ENCODE measurements at regions not wholly inside any gene's neighbourhood (a gene's known extent, or its start where the extent isn't known, plus 50 kb on each side); places are given as distances from the start of the nearest gene placed in this dataset.
"Not testable (repeated sequence)": the region's sequence is repeated elsewhere in the genome, so short reads cannot be mapped to it uniquely, and the experiment has no call there.

- in situ Hi-C loops (cut with MboI; ENCODE audit: low pct_unique_long_range_greater_than_20kb, low sequenced_read_pairs), result no loop called here
Observed at GRCh38 chr21:18666725-18667124, 263.1 kb upstream of the TMPRSS15 start.

GRCh38 chr21:18673789-18674188 lies 270.2 kb upstream of the TMPRSS15 start:
- DNase-seq, result no peak
- in situ Hi-C loops (cut with MboI; ENCODE audit: low pct_unique_long_range_greater_than_20kb, low sequenced_read_pairs), result no loop called here

More at GRCh38 chr21:18666725-18667124, 263.1 kb upstream of the TMPRSS15 start:
- no peak for DNase-seq

- no peak for DNase-seq
- in situ Hi-C loops (cut with MboI; ENCODE audit: low pct_unique_long_range_greater_than_20kb, low sequenced_read_pairs), result no loop called here
Observed at GRCh38 chr21:18677632-18678031, 274.0 kb upstream of the TMPRSS15 start.

- in situ Hi-C loops (cut with MboI; ENCODE audit: low pct_unique_long_range_greater_than_20kb, low sequenced_read_pairs), result no loop called here
- no peak for DNase-seq
Observed at GRCh38 chr21:18705971-18706370, 302.4 kb upstream of the TMPRSS15 start.

GRCh38 chr21:18711662-18712061 lies 308.1 kb upstream of the TMPRSS15 start:
- in situ Hi-C loops (cut with MboI; ENCODE audit: low pct_unique_long_range_greater_than_20kb, low sequenced_read_pairs), result no loop called here
- DNase-seq, result no peak

GRCh38 chr21:18715606-18716005 lies 312.0 kb upstream of the TMPRSS15 start:
- no peak for DNase-seq
- in situ Hi-C loops (cut with MboI; ENCODE audit: low pct_unique_long_range_greater_than_20kb, low sequenced_read_pairs), result no loop called here

- DNase-seq, result no peak
- in situ Hi-C loops (cut with MboI; ENCODE audit: low pct_unique_long_range_greater_than_20kb, low sequenced_read_pairs), result no loop called here
Observed at GRCh38 chr21:18716578-18717138, 313.1 kb upstream of the TMPRSS15 start.

GRCh38 chr21:18722193-18722592 lies 318.6 kb upstream of the TMPRSS15 start:
- no peak for DNase-seq
- in situ Hi-C loops (cut with MboI; ENCODE audit: low pct_unique_long_range_greater_than_20kb, low sequenced_read_pairs), result no loop called here

- no peak for DNase-seq
- in situ Hi-C loops (cut with MboI; ENCODE audit: low pct_unique_long_range_greater_than_20kb, low sequenced_read_pairs), result no loop called here
Observed at GRCh38 chr21:18723171-18723570, 319.6 kb upstream of the TMPRSS15 start.

GRCh38 chr21:18725653-18726052 lies 322.1 kb upstream of the TMPRSS15 start:
- in situ Hi-C loops (cut with MboI; ENCODE audit: low pct_unique_long_range_greater_than_20kb, low sequenced_read_pairs), result no loop called here

GRCh38 chr21:18741954-18742353 lies 338.4 kb upstream of the TMPRSS15 start:
- in situ Hi-C loops (cut with MboI; ENCODE audit: low pct_unique_long_range_greater_than_20kb, low sequenced_read_pairs), result no loop called here
- no peak for DNase-seq

More at GRCh38 chr21:18725653-18726052, 322.1 kb upstream of the TMPRSS15 start:
- no peak for DNase-seq

GRCh38 chr21:18743531-18743930 lies 339.9 kb upstream of the TMPRSS15 start:
- DNase-seq, result no peak
- in situ Hi-C loops (cut with MboI; ENCODE audit: low pct_unique_long_range_greater_than_20kb, low sequenced_read_pairs), result no loop called here

- in situ Hi-C loops (cut with MboI; ENCODE audit: low pct_unique_long_range_greater_than_20kb, low sequenced_read_pairs), result no loop called here
- DNase-seq, result no peak
Observed at GRCh38 chr21:18744840-18745239, 341.3 kb upstream of the TMPRSS15 start.

- DNase-seq; in situ Hi-C loops (cut with MboI; ENCODE audit: low pct_unique_long_range_greater_than_20kb, low sequenced_read_pairs): not testable (repeated sequence)
Observed at GRCh38 chr21:18752894-18753293, 349.3 kb upstream of the TMPRSS15 start.

- in situ Hi-C loops (cut with MboI; ENCODE audit: low pct_unique_long_range_greater_than_20kb, low sequenced_read_pairs); DNase-seq: not testable (repeated sequence)
Observed at GRCh38 chr21:18756272-18756671, 352.7 kb upstream of the TMPRSS15 start.

GRCh38 chr21:18759267-18759666 lies 355.7 kb upstream of the TMPRSS15 start:
- in situ Hi-C loops (cut with MboI; ENCODE audit: low pct_unique_long_range_greater_than_20kb, low sequenced_read_pairs), result no loop called here
- no peak for DNase-seq

GRCh38 chr21:18759751-18760161 lies 356.2 kb upstream of the TMPRSS15 start:
- in situ Hi-C loops (cut with MboI; ENCODE audit: low pct_unique_long_range_greater_than_20kb, low sequenced_read_pairs), result no loop called here

GRCh38 chr21:18760247-18760646 lies 356.7 kb upstream of the TMPRSS15 start:
- no peak for DNase-seq
- in situ Hi-C loops (cut with MboI; ENCODE audit: low pct_unique_long_range_greater_than_20kb, low sequenced_read_pairs), result no loop called here

More at GRCh38 chr21:18759751-18760161, 356.2 kb upstream of the TMPRSS15 start:
- no peak for DNase-seq

GRCh38 chr21:18764720-18765119 lies 361.1 kb upstream of the TMPRSS15 start:
- no peak for DNase-seq
- in situ Hi-C loops (cut with MboI; ENCODE audit: low pct_unique_long_range_greater_than_20kb, low sequenced_read_pairs), result no loop called here

- DNase-seq, result no peak
- in situ Hi-C loops (cut with MboI; ENCODE audit: low pct_unique_long_range_greater_than_20kb, low sequenced_read_pairs), result no loop called here
Observed at GRCh38 chr21:18769599-18769998, 366.0 kb upstream of the TMPRSS15 start.

GRCh38 chr21:18771845-18772380 lies 368.3 kb upstream of the TMPRSS15 start:
- no peak for DNase-seq
- in situ Hi-C loops (cut with MboI; ENCODE audit: low pct_unique_long_range_greater_than_20kb, low sequenced_read_pairs), result no loop called here
